ENCODE measurements at regions not wholly inside any gene's neighbourhood (a gene's known extent, or its start where the extent isn't known, plus 50 kb on each side); places are given as distances from the start of the nearest gene placed in this dataset.

- TF ChIP-seq CTCF (IDR thresholded peaks at IDR 0.05) (no peak), POLR2AphosphoS5 (IDR thresholded peaks at IDR 0.05; ENCODE audit: low read depth, low read length) (no peak)
Measured at GRCh38 chr16:62846399-62847057, 810.3 kb upstream of the CDH8 start.
